Keratinocyte (primary cell): ENCODE measurements at regions not wholly inside any gene's neighbourhood (a gene's known extent, or its start where the extent isn't known, plus 50 kb on each side); places are given as distances from the start of the nearest gene placed in this dataset.

ENCODE experiments used
- EZH2 ChIP-seq: IDR thresholded peaks from one replicate; pipeline ENCODE4 v1.6.1; 2012; ENCODE audit warnings: inconsistent platforms, mild to moderate bottlenecking, low read length, moderate library complexity
- TF ChIP-seq, protein P1 (sequence below), 3 experiments: IDR thresholded peaks in 1 of 3; conservative IDR thresholded peaks in 1 of 3; optimal IDR thresholded peaks in 1 of 3; 2 replicates in 2 of 3; 3 replicates in 1 of 3; pipeline versions ENCODE3 to v1.5.1; 2011; ENCODE audit warnings: low read length in 3 of 3, mild to moderate bottlenecking in 3 of 3, moderate library complexity in 2 of 3, control low read depth in 1 of 3, inconsistent platforms in 1 of 3; ENCODE audit not compliant: insufficient read depth in 2 of 3; ENCODE audit errors: extremely low read depth in 1 of 3

DNA sequence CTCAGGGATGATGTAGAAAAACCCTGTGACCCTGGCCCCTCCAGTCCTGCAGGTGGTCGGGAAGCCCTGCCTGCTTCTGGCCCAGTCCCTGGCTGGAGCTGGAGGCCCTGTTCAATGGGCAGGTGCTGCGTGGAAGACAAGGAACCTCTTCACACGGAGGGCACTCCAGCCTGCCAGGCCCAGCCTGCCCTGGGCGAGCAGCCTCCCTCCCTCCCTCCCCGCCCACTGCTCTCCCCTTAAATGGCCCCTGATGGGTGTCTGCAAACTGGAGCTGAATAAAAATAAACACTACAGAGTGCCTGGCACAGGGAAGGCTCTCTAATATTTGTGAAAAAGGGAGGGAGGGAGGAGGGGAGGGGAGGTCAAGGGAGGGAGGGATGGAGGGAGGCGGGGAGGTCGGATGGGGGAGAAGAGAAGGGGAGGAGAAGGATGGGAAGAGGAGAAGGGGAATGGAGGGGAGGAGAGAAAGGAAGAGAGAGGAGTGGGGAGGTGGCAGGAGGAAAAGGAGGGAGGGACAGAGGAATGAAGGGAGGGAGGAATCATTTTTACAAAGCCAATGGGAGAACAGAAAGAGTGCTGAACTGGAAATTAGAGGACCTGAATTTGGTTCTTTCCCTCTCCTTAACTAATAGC is 222.8 kb upstream of the TNRC6C start:
- TF ChIP-seq, protein P1, sequence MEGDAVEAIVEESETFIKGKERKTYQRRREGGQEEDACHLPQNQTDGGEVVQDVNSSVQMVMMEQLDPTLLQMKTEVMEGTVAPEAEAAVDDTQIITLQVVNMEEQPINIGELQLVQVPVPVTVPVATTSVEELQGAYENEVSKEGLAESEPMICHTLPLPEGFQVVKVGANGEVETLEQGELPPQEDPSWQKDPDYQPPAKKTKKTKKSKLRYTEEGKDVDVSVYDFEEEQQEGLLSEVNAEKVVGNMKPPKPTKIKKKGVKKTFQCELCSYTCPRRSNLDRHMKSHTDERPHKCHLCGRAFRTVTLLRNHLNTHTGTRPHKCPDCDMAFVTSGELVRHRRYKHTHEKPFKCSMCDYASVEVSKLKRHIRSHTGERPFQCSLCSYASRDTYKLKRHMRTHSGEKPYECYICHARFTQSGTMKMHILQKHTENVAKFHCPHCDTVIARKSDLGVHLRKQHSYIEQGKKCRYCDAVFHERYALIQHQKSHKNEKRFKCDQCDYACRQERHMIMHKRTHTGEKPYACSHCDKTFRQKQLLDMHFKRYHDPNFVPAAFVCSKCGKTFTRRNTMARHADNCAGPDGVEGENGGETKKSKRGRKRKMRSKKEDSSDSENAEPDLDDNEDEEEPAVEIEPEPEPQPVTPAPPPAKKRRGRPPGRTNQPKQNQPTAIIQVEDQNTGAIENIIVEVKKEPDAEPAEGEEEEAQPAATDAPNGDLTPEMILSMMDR (optimal IDR thresholded peaks at IDR 0.05 in 1 of 3, IDR thresholded peaks at IDR 0.05 in 1 of 3, conservative IDR thresholded peaks at IDR 0.05 in 1 of 3; ENCODE audit: extremely low read depth in 1 of 3, insufficient read depth in 2 of 3, low read length in 3 of 3): no peak
- no peak for TF ChIP-seq EZH2
